Activated naive CD4-positive, alpha-beta T cell treated with anti-CD3 and anti-CD28 coated beads for 36 hours (primary cell): ENCODE measurements at regions not wholly inside any gene's neighbourhood (a gene's known extent, or its start where the extent isn't known, plus 50 kb on each side); places are given as distances from the start of the nearest gene placed in this dataset.

Experiments used
- CTCF ChIA-PET: fragments of 350-600 bp; sonication (Branson Sonifier 250); formaldehyde crosslinking; loops from one replicate; lab custom pipeline; 2021; ENCODE audit warnings: antibody characterized with exemption; lab: Charles Lee
- DNase-seq: peaks from one replicate; pipeline ENCODE4 v3.0.0-alpha.2; 2020
- H3K27ac Mint-ChIP-seq: one replicate; pipeline ENCODE4 v1.8.0; 2021; ENCODE audit warnings: mild to moderate bottlenecking, mixed read lengths
- H3K27me3 Mint-ChIP-seq: one replicate; pipeline ENCODE4 v1.8.0; 2021; ENCODE audit warnings: low read depth, mixed read lengths
- H3K36me3 Mint-ChIP-seq: one replicate; pipeline ENCODE4 v1.8.0; 2021; ENCODE audit warnings: low read depth, mixed read lengths
- H3K4me1 Mint-ChIP-seq: one replicate; pipeline ENCODE4 v1.8.0; 2021; ENCODE audit warnings: low read depth, mixed read lengths
- H3K4me3 Mint-ChIP-seq: one replicate; pipeline ENCODE4 v1.8.0; 2021; ENCODE audit warnings: mild to moderate bottlenecking, moderate library complexity, mixed read lengths
- H3K9me3 Mint-ChIP-seq: one replicate; pipeline ENCODE4 v1.8.0; 2021; ENCODE audit warnings: mixed read lengths
- intact Hi-C: fragments of 100-400 bp; cut with micrococcal nuclease; formaldehyde crosslinking; loops from one replicate; pipeline ENCODE4 v1.15.1; 2023

DNA sequence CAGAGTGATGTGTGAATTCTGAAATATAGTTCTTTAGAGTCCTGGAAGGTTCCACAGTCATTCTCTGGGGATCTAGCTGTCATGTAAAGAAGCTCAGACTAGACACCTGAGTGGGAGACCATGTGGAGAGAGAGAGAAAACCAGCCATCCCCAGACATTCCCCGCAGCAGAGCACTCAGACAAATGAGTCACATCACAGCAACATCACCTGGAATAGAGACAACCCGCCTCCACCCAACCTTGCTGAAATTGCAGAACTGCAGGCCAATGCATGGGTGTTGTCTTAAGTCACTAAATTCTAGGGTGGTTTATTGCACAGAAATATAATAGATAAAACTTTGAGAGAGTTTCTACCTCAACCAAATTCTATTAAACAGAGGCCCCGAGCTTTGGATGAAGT lies 392.0 kb upstream of the DYNLRB2 start:
- Mint-ChIP-seq H3K36me3 (no peaks in the 10 kb centered on the region), H3K27me3 (peaks cover 5% of the 10 kb centered on the region), H3K4me3 (no peak overlapping the region), H3K4me1 (no peaks in the 10 kb centered on the region), H3K27ac (no peak overlapping the region), H3K9me3 (no peaks in the 10 kb centered on the region)
- intact Hi-C loops = no loop called here
- CTCF ChIA-PET = no interaction called here
- DNase-seq = no peak

DNA sequence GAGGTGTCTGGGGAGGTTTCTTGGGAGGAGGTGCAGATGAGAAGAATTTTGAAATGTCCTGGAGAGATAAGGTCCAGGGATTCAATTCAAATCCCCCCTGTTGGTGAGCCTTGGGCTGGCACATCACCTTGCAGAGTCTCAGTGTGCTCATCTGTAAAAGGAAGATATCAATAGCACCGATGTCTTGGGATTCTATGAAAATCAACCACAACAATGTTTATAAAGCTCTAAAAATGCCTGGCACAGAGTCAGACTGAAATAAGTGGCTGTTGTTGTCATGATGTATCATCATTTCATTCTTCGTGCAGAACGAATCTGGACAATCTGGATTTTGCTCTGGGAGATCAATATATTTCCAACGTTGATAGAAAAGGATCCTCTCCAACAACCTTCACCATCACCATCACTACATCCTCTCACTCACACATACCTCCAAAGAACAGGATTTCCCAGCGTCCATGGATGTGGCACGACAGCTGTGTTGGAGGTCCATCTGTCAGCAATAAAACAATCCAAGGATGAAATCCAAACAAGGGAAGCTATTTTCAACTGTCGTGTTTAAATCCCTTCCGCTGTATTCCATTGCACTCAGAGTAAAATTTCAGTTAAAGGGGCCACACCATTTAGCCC lies 393.7 kb upstream of the DYNLRB2 start:
- CTCF ChIA-PET = no interaction called here
- no peaks in the 10 kb centered on the region for H3K4me1 Mint-ChIP-seq

DNA sequence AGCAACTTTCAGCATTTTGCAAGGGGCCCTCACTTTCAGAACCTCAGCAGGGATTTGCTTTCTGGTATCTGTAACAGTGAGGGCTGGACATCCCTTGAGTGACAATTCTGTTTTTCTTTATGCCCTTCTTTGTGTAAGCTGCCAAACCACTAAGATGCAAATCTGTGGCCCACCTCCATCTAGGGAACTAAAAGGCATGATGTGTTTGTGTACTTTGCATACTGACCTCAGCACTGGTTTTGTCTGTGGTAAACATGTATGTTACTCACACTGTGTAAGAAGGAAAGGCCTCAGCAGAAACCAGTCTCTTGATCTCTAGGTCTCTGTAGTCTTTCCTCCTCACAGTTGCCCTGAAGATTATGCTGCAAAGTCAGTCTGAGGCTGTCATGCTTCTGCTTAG lies 396.6 kb upstream of the DYNLRB2 start:
- intact Hi-C loops = no loop called here
- CTCF ChIA-PET = no interaction called here
- Mint-ChIP-seq H3K36me3 (no peaks in the 10 kb centered on the region), H3K4me1 (no peaks in the 10 kb centered on the region), H3K9me3 (no peaks in the 10 kb centered on the region), H3K27me3 (peaks cover 6% of the 10 kb centered on the region), H3K4me3 (no peak overlapping the region), H3K27ac (no peak overlapping the region)
- no peak for DNase-seq

More for the DNA sequence above, 393.7 kb upstream of the DYNLRB2 start:
- Mint-ChIP-seq H3K27me3 (peaks cover 3% of the 10 kb centered on the region), H3K36me3 (no peaks in the 10 kb centered on the region), H3K27ac (no peak overlapping the region), H3K9me3 (no peaks in the 10 kb centered on the region), H3K4me3 (no peak overlapping the region)
- DNase-seq = no peak
- intact Hi-C loops = no loop called here

DNA sequence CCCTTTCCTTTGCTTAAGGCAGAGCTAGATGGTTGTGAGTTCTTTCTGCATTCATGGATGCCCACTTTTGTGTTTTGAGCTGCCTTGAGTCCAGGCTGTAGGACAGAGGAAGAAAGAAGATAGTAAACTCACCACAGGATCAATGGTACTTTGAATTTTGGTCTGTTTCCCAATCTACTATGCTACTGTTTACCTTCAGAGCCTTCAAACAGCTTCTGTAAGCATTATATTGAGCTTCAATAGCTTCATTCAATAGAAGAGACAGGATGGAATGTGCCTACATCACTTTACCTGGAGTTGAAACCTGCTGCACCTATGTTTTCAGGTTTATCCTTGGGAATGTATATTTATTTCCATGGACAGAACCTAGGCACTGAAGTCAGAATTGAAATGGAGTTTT lies 397.9 kb upstream of the DYNLRB2 start:
- no peak overlapping the region for H3K4me3 Mint-ChIP-seq
- intact Hi-C loops = no loop called here
- CTCF ChIA-PET = interaction anchor here (0.6 kb wide), 1 partner anchor 145 kb away, joined by 3 read pairs; no protein-coding TSS in a partner anchor
- H3K27me3 Mint-ChIP-seq = peaks cover 3% of the 10 kb centered on the region
- H3K27ac Mint-ChIP-seq = no peak overlapping the region
- H3K9me3 Mint-ChIP-seq = peaks cover 1% of the 10 kb centered on the region
- no peaks in the 10 kb centered on the region for H3K4me1 Mint-ChIP-seq
- no peak for DNase-seq
- no peaks in the 10 kb centered on the region for H3K36me3 Mint-ChIP-seq

DNA sequence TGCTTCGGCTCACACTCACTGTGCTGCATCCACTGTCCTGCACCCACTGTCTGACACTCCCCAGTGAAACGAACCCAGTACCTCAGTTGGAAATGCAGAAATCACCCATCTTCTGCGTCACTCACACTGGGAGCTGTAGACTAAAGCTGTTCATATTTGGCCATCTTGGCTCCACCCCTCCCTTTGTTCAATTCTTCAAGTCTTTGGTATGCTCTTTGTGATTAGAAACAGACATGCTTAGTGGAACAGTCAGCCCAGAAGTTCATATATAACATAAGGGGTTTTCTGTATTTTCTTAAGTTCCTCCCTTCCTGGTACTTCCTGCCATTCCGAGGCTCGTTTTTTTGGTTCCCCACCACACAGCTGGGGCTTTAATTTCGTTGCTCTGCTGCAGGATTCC lies 398.5 kb upstream of the DYNLRB2 start:
- DNase-seq = no peak
- H3K9me3 Mint-ChIP-seq = peaks cover 2% of the 10 kb centered on the region
- no peak overlapping the region for H3K4me3 Mint-ChIP-seq
- peaks cover 3% of the 10 kb centered on the region for H3K27me3 Mint-ChIP-seq
- H3K4me1 Mint-ChIP-seq = no peaks in the 10 kb centered on the region
- intact Hi-C loops = no loop called here
- H3K36me3 Mint-ChIP-seq = no peaks in the 10 kb centered on the region
- CTCF ChIA-PET = interaction anchor here (0.6 kb wide), 1 partner anchor 144 kb away, joined by 3 read pairs; no protein-coding TSS in a partner anchor
- no peak overlapping the region for H3K27ac Mint-ChIP-seq

DNA sequence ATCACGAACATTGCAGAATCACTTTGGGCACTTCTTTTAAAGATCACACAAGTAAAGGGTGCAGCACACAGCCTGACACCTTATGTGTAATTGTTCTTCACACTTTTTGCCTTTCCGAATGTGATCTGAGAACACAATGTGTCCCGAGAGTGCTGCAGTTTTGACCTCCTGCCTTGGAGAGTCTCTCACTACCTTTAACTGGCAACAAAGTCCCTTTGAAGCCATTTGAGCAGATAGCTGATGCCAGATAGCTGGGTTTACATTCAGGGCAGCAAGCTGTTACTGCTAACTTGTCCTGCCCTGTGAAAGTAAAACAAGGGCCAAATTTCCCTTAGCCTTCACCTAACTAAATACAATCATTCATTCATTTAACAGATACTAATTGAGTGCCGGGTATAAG lies 411.0 kb upstream of the DYNLRB2 start:
- Mint-ChIP-seq H3K4me3 (no peak overlapping the region), H3K9me3 (no peaks in the 10 kb centered on the region), H3K27me3 (no peaks in the 10 kb centered on the region), H3K4me1 (no peaks in the 10 kb centered on the region), H3K36me3 (no peaks in the 10 kb centered on the region), H3K27ac (no peak overlapping the region)
- intact Hi-C loops = no loop called here
- DNase-seq = no peak
- CTCF ChIA-PET = no interaction called here

DNA sequence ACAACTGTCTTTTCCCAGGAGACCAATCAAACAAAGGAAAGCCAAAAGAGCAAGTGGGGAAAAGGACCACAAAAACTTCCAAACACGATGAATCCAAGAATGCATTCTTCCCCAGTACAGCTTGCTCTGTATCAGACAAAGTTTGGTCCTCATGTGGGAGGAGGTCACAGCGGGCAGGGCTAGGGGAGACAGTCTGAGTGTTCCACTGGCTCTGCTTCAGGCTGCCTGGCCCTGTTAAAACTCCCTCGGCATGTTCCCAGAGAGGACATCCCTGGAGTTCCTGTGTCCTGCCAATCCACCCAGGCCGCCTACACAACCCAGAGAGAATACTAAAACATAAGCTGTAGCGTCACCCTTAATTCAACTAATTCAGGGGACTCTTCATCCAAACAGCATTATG lies 415.1 kb upstream of the DYNLRB2 start:
- CTCF ChIA-PET = no interaction called here
- H3K4me1 Mint-ChIP-seq = no peaks in the 10 kb centered on the region
- intact Hi-C loops = no loop called here

DNA sequence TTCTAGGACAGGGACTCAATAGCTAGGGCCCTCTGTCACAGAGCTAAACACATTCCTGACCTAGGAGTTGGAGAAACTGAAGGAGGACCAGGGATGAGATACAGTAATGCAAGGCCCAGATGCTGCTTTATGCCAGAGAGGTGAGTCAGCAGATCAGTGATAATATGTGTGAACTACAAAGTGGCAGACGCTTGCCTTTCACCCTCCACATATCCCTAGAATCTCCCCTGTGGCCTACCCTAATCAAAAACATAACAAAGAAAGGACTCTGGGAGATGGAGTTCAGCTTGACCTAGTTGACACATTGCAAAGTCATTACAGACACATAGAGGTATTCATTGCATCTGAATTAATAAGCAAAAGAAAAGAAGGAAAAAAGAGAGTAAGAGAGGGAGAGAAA lies 417.6 kb upstream of the DYNLRB2 start:
- Mint-ChIP-seq H3K4me3 (no peak overlapping the region), H3K4me1 (no peaks in the 10 kb centered on the region), H3K27me3 (peaks cover 11% of the 10 kb centered on the region), H3K27ac (no peak overlapping the region), H3K36me3 (no peaks in the 10 kb centered on the region), H3K9me3 (no peaks in the 10 kb centered on the region)
- CTCF ChIA-PET = no interaction called here
- no peak for DNase-seq
- intact Hi-C loops = no loop called here

More for the DNA sequence above, 415.1 kb upstream of the DYNLRB2 start:
- Mint-ChIP-seq H3K27ac (no peak overlapping the region), H3K36me3 (no peaks in the 10 kb centered on the region), H3K4me3 (no peak overlapping the region), H3K9me3 (no peaks in the 10 kb centered on the region), H3K27me3 (peaks cover 4% of the 10 kb centered on the region)
- no peak for DNase-seq

DNA sequence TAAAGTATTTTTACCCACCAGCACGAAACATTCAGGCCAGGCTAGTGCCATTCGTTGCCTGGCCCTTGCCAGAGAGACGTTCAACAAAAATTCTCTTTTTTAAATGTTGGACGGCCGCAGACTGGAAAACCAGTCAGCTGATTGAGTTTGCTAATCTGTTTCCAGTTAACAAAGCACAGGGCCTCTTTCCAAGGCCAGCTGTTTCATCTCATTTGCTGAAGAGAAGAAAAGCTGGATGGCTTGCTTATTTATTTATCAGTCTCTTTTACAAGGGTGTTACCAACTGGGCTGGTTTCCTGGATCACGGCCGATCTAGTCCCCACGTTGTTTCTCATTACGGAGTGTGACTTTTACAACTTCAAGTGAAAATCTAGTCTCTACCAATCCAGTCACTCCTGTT lies 418.7 kb upstream of the DYNLRB2 start:
- no peak for DNase-seq
- H3K36me3 Mint-ChIP-seq = no peaks in the 10 kb centered on the region
- no peaks in the 10 kb centered on the region for H3K9me3 Mint-ChIP-seq
- H3K4me3 Mint-ChIP-seq = no peak overlapping the region
- no peaks in the 10 kb centered on the region for H3K4me1 Mint-ChIP-seq
- CTCF ChIA-PET = interaction anchor here (0.7 kb wide), 1 partner anchor 15 kb away, joined by 3 read pairs; no protein-coding TSS in a partner anchor
- peaks cover 11% of the 10 kb centered on the region for H3K27me3 Mint-ChIP-seq
- no peak overlapping the region for H3K27ac Mint-ChIP-seq
- intact Hi-C loops = no loop called here

DNA sequence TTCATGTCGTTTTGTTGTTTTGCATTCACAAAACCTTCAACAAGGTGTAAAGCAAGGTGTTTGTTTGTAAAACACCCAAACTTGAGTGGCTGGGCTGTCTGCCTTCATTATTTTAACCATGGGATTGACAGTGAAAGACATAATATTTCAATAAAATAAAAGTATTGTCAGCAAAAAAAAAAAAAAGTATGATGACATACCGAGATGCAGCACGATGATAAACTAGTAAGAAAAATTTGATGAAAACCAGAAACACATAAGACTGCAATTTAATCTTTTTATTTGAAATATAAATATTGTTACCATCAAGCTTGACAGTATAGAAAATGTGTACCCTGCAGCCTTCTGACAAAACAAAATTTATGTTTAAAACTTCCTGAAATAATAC lies 419.3 kb upstream of the DYNLRB2 start:
- Mint-ChIP-seq H3K27me3 (peaks cover 11% of the 10 kb centered on the region), H3K4me1 (no peaks in the 10 kb centered on the region), H3K4me3 (no peak overlapping the region), H3K27ac (no peak overlapping the region), H3K36me3 (no peaks in the 10 kb centered on the region), H3K9me3 (no peaks in the 10 kb centered on the region)
- CTCF ChIA-PET = no interaction called here
- intact Hi-C loops = no loop called here
- no peak for DNase-seq

DNA sequence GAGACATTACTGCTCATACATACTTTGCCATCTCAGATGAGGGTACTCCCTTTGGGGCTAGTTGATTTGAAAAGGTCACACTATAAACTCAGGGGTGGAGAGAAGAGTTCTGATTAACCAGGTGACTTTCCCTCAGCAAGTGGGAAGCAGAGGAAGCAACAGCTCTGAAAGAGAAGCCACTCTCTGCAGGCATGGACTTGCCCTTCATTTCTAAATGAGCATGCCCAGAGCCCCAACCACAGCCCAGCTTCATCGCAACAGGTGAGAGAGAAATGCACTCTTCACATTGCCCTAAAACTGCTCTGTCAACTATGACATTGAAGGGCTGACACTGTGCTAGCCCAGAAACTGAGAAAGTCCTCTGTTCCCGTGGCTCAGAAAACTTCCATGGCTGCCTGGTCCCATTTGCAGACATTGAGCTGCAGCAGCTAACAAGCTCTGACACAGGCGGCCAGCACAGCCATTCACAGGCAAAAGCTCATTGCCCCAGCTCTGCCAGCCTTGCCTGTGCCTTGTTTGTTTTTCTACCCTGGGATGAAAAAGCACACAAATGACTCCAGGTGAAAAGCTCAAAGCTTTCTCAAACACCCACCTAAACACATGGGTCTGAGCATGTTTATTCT lies 419.8 kb upstream of the DYNLRB2 start:
- H3K36me3 Mint-ChIP-seq = no peaks in the 10 kb centered on the region
- peaks cover 11% of the 10 kb centered on the region for H3K27me3 Mint-ChIP-seq
- no peak overlapping the region for H3K4me3 Mint-ChIP-seq
- intact Hi-C loops = no loop called here
- CTCF ChIA-PET = no interaction called here
- no peaks in the 10 kb centered on the region for H3K4me1 Mint-ChIP-seq
- H3K27ac Mint-ChIP-seq = no peak overlapping the region
- DNase-seq = no peak
- no peaks in the 10 kb centered on the region for H3K9me3 Mint-ChIP-seq

DNA sequence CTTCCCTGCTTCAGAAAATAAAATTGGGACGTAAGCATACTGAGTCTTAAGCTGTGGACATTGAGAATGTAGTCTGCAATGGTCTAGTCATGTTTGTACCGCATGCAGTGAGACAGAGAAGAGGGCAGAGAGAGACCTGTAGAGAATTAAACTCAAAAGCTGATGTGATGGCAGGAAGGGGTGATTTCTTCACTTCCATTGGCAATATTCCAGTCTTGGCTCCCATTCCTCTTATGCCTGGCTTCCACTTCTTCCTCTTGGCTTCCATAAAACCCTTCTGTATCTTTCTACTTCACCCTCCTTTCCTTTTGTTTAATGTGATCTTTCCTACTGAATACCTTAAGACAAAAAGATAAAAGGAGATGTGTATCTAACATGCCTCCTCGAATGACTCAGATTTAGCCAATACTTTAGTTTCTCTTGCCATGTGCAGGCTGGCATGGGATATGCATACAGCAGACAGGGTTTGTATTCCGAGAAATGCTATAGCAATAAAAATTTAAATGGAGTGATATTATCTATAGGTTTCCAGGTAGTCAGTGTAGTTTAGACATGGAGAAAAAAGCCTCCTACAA lies 423.1 kb upstream of the DYNLRB2 start:
- H3K4me3 Mint-ChIP-seq = no peak overlapping the region
- DNase-seq = no peak
- CTCF ChIA-PET = no interaction called here
- peaks cover 7% of the 10 kb centered on the region for H3K27me3 Mint-ChIP-seq
- no peaks in the 10 kb centered on the region for H3K36me3 Mint-ChIP-seq
- no peaks in the 10 kb centered on the region for H3K4me1 Mint-ChIP-seq
- no peak overlapping the region for H3K27ac Mint-ChIP-seq
- intact Hi-C loops = no loop called here
- no peaks in the 10 kb centered on the region for H3K9me3 Mint-ChIP-seq

DNA sequence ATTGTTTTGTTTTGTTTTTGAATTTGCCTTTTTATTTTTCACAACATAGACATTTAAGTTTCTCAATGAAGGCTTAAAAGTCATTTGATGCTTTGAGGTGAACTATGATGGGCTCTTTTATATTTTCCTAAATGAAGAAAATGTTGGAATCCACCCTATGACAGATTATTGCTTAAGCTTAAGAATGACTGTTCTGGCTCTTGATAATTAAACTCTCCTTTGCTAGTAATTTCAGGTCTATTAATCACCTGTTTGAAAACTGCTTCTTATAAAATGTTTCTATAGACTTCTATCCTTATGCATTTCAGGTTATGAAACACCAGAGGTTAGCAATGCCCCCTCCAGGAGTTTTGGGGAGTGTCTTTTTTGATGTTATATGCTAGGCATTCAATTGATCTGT lies 424.1 kb upstream of the DYNLRB2 start:
- H3K27me3 Mint-ChIP-seq = peaks cover 7% of the 10 kb centered on the region
- no peak overlapping the region for H3K27ac Mint-ChIP-seq
- CTCF ChIA-PET = no interaction called here
- no peaks in the 10 kb centered on the region for H3K4me1 Mint-ChIP-seq
- no peaks in the 10 kb centered on the region for H3K36me3 Mint-ChIP-seq
- DNase-seq = no peak
- H3K4me3 Mint-ChIP-seq = no peak overlapping the region
- intact Hi-C loops = no loop called here
- H3K9me3 Mint-ChIP-seq = no peaks in the 10 kb centered on the region
